SU-DHL-6 (cell line): ENCODE measurements at regions not wholly inside any gene's neighbourhood (a gene's known extent, or its start where the extent isn't known, plus 50 kb on each side); places are given as distances from the start of the nearest gene placed in this dataset.

Experiments
- EZH2phosphoT487 ChIP-seq: fragments of 200-600 bp; sonication (generic), shearing (Covaris generic); conservative IDR thresholded peaks from 2 replicates; pipeline ENCODE4 v1.6.1; 2018; ENCODE audit warnings: mild to moderate bottlenecking, antibody characterized with exemption, low read length, moderate library complexity, mixed read lengths
- TF ChIP-seq, protein P1 (sequence below): fragments of 200-600 bp; sonication (generic); IDR thresholded peaks from one replicate; pipeline ENCODE4 v1.5.1; 2017; ENCODE audit warnings: antibody characterized with exemption, mild to moderate bottlenecking, low read length, moderate library complexity; ENCODE audit not compliant: insufficient read depth, poor library complexity, severe bottlenecking

DNA sequence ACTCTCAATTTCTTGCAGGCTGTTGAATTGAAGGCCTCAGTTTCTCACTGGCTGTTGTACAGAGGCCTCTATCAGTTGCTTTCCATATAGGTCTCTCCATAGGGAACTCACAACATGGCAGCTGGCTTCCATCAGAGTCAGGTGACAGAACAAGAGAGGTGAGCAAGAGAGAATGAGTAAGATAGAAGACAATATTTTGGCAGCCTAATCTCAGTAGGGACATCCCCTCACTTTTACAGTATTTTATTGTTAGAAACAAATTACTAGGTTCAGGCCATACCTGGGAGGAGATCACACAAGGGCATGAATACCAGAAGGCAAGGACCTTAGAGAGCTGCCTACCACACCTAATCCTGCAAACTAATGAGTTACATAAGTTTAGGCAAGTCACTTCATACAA, 162.8 kb downstream of the ATP6V1G3 start:
- TF ChIP-seq, protein P1, sequence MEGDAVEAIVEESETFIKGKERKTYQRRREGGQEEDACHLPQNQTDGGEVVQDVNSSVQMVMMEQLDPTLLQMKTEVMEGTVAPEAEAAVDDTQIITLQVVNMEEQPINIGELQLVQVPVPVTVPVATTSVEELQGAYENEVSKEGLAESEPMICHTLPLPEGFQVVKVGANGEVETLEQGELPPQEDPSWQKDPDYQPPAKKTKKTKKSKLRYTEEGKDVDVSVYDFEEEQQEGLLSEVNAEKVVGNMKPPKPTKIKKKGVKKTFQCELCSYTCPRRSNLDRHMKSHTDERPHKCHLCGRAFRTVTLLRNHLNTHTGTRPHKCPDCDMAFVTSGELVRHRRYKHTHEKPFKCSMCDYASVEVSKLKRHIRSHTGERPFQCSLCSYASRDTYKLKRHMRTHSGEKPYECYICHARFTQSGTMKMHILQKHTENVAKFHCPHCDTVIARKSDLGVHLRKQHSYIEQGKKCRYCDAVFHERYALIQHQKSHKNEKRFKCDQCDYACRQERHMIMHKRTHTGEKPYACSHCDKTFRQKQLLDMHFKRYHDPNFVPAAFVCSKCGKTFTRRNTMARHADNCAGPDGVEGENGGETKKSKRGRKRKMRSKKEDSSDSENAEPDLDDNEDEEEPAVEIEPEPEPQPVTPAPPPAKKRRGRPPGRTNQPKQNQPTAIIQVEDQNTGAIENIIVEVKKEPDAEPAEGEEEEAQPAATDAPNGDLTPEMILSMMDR: no peak
- TF ChIP-seq EZH2phosphoT487: no peak
